SH-SY5Y (cell line): ENCODE measurements at regions not wholly inside any gene's neighbourhood (a gene's known extent, or its start where the extent isn't known, plus 50 kb on each side); places are given as distances from the start of the nearest gene placed in this dataset.

Experiments
- GATA2 ChIP-seq: IDR thresholded peaks from 2 replicates; pipeline ENCODE4 v1.6.1; 2011; ENCODE audit warnings: mild to moderate bottlenecking, low read depth, low read length
- GATA3 ChIP-seq: IDR thresholded peaks from 2 replicates; pipeline ENCODE4 v1.6.1; 2011; ENCODE audit warnings: low read depth, mild to moderate bottlenecking, low read length, moderate library complexity

- TF ChIP-seq GATA3 (no peak), GATA2 (no peak)
Observed at GRCh38 chr6:33880104-33880678, 76.4 kb upstream of the MLN start.
